RWPE1 (cell line): ENCODE measurements at regions not wholly inside any gene's neighbourhood (a gene's known extent, or its start where the extent isn't known, plus 50 kb on each side); places are given as distances from the start of the nearest gene placed in this dataset.
A peak's percentile ranks its signal among the peaks of the same experiment; 100 is the strongest.

Experiments
- CTCF ChIA-PET: fragments of 350-600 bp; sonication (Branson Sonifier 250); formaldehyde crosslinking; extraction: SDS; loops from one replicate; lab custom pipeline; 2021; lab: Yijun Ruan, JAX
- POLR2A ChIA-PET: fragments of 400-600 bp; formaldehyde crosslinking; extraction: SDS; loops from one replicate; lab custom pipeline; 2020; ENCODE audit warnings: antibody characterized with exemption; ENCODE audit not compliant: low non-redundant PET; lab: Yijun Ruan, JAX
- DNase-seq: peaks from one replicate; pipeline ENCODE4 v3.0.0; 2012; ENCODE audit warnings: low spot score
- H3K27ac ChIP-seq: fragments of 450-650 bp; 2 replicates; pipeline ENCODE4 v1.5.1; 2017
- CTCF ChIP-seq: fragments of 450-650 bp; conservative IDR thresholded peaks from 2 replicates; pipeline ENCODE4 v1.5.1; 2017; ENCODE audit warnings: low read depth, mild to moderate bottlenecking

- ChIA-PET POLR2A (no interaction called here), CTCF (no interaction called here)
- peak; percentile 49 for DNase-seq
- TF ChIP-seq CTCF = no peak
- no peak overlapping the region for H3K27ac ChIP-seq
These were observed 266.1 kb upstream of the DYNLRB2 start for GRCh38 chr16:80274576-80275191.

- peak; percentile 43 for DNase-seq
- H3K27ac ChIP-seq = no peak overlapping the region
- ChIA-PET POLR2A (no interaction called here), CTCF (no interaction called here)
- TF ChIP-seq CTCF = no peak
These were observed 266.9 kb upstream of the DYNLRB2 start for GRCh38 chr16:80273635-80274538.

GRCh38 chr16:80265624-80266306 lies 275.0 kb upstream of the DYNLRB2 start:
- H3K27ac ChIP-seq = no peak overlapping the region
- CTCF ChIA-PET = interaction anchor here (0.6 kb wide), 2 partner anchors 258 to 691 kb away, joined by 4 read pairs; no protein-coding TSS in a partner anchor
- DNase-seq = no peak
- POLR2A ChIA-PET = no interaction called here
- no peak for TF ChIP-seq CTCF

GRCh38 chr16:80263848-80264694 lies 276.7 kb upstream of the DYNLRB2 start:
- POLR2A ChIA-PET = no interaction called here
- no peak for TF ChIP-seq CTCF

GRCh38 chr16:80263181-80263823 lies 277.5 kb upstream of the DYNLRB2 start:
- no peak for TF ChIP-seq CTCF
- ChIA-PET CTCF (no interaction called here), POLR2A (no interaction called here)
- H3K27ac ChIP-seq = no peak overlapping the region
- no peak for DNase-seq

More at GRCh38 chr16:80263848-80264694, 276.7 kb upstream of the DYNLRB2 start:
- no peak for DNase-seq
- CTCF ChIA-PET = no interaction called here
- H3K27ac ChIP-seq = no peak overlapping the region
